Coronary artery (tissue), 2 donors: ENCODE measurements at regions not wholly inside any gene's neighbourhood (a gene's known extent, or its start where the extent isn't known, plus 50 kb on each side); places are given as distances from the start of the nearest gene placed in this dataset.

Source experiments
- DNase-seq: peaks from one replicate; pipeline ENCODE4 v3.0.0-alpha.2; 2017; ENCODE audit warnings: low spot score
- H3K27ac ChIP-seq, 2 donors: fragments of 200-600 bp; sonication (generic); one replicate each; pipeline ENCODE4 v1.5.1; 2016 to 2019
- H3K4me3 ChIP-seq: fragments of 200-600 bp; sonication (generic); 2 replicates; pipeline ENCODE4 v1.5.1; 2016; ENCODE audit warnings: mild to moderate bottlenecking, moderate library complexity
- CTCF ChIP-seq: fragments of 200-600 bp; sonication (generic); IDR thresholded peaks from one replicate; pipeline ENCODE4 v1.5.1; 2019; ENCODE audit warnings: antibody characterized with exemption

GRCh38 chr4:175271010-175271630 lies 353.0 kb downstream of the ADAM29 start:
- TF ChIP-seq CTCF, result no peak
- no peak overlapping the region for H3K27ac ChIP-seq
- DNase-seq, result no peak
- H3K4me3 ChIP-seq, result no peak overlapping the region

- no peak overlapping the region for H3K27ac ChIP-seq
- DNase-seq, result no peak
- TF ChIP-seq CTCF, result no peak
These were observed 356.0 kb downstream of the ADAM29 start for GRCh38 chr4:175273995-175274753.

GRCh38 chr4:175277816-175278215 lies 359.7 kb downstream of the ADAM29 start:
- no peak for TF ChIP-seq CTCF
- no peak overlapping the region for H3K27ac ChIP-seq
- DNase-seq, result no peak
- H3K4me3 ChIP-seq, result no peak overlapping the region

More at GRCh38 chr4:175273995-175274753, 356.0 kb downstream of the ADAM29 start:
- H3K4me3 ChIP-seq, result no peak overlapping the region

GRCh38 chr4:175280153-175280552 lies 362.0 kb downstream of the ADAM29 start:
- Histone ChIP-seq H3K4me3 (no peak overlapping the region), H3K27ac (no peak overlapping the region)
- no peak for TF ChIP-seq CTCF
- no peak for DNase-seq

GRCh38 chr4:175281894-175282293 lies 363.7 kb downstream of the ADAM29 start:
- Histone ChIP-seq H3K27ac (no peak overlapping the region), H3K4me3 (no peak overlapping the region)
- no peak for DNase-seq
- TF ChIP-seq CTCF, result no peak

- H3K27ac ChIP-seq, result no peak overlapping the region
- H3K4me3 ChIP-seq, result no peak overlapping the region
- no peak for TF ChIP-seq CTCF
- DNase-seq, result no peak
These were observed 364.2 kb downstream of the ADAM29 start for GRCh38 chr4:175282407-175282806.

GRCh38 chr4:175290401-175290800 lies 372.2 kb downstream of the ADAM29 start:
- Histone ChIP-seq H3K4me3 (no peak overlapping the region), H3K27ac (no peak overlapping the region)
- DNase-seq, result no peak
- no peak for TF ChIP-seq CTCF
